ENCODE measurements at regions not wholly inside any gene's neighbourhood (a gene's known extent, or its start where the extent isn't known, plus 50 kb on each side); places are given as distances from the start of the nearest gene placed in this dataset.

GRCh38 chr3:168322941-168323340 is 227.2 kb upstream of the GOLIM4 start (continued):
- TF ChIP-seq, protein P1, sequence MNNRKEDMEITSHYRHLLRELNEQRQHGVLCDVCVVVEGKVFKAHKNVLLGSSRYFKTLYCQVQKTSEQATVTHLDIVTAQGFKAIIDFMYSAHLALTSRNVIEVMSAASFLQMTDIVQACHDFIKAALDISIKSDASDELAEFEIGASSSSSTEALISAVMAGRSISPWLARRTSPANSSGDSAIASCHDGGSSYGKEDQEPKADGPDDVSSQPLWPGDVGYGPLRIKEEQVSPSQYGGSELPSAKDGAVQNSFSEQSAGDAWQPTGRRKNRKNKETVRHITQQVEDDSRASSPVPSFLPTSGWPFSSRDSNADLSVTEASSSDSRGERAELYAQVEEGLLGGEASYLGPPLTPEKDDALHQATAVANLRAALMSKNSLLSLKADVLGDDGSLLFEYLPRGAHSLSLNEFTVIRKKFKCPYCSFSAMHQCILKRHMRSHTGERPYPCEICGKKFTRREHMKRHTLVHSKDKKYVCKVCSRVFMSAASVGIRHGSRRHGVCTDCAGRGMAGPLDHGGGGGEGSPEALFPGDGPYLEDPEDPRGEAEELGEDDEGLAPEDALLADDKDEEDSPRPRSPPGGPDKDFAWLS (CRISPR knock-in tag; IDR thresholded peaks at IDR 0.05; ENCODE audit: borderline replicate concordance): no peak
- TF ChIP-seq ZGPAT (CRISPR knock-in tag; IDR thresholded peaks at IDR 0.05) (no peak), PHF8 (CRISPR knock-in tag; IDR thresholded peaks at IDR 0.05) (no peak), BHLHE40 (IDR thresholded peaks at IDR 0.05; ENCODE audit: low read length) (no peak), GATA4 (IDR thresholded peaks at IDR 0.05; ENCODE audit: borderline replicate concordance, low read depth) (no peak)
- TF ChIP-seq, protein P2, sequence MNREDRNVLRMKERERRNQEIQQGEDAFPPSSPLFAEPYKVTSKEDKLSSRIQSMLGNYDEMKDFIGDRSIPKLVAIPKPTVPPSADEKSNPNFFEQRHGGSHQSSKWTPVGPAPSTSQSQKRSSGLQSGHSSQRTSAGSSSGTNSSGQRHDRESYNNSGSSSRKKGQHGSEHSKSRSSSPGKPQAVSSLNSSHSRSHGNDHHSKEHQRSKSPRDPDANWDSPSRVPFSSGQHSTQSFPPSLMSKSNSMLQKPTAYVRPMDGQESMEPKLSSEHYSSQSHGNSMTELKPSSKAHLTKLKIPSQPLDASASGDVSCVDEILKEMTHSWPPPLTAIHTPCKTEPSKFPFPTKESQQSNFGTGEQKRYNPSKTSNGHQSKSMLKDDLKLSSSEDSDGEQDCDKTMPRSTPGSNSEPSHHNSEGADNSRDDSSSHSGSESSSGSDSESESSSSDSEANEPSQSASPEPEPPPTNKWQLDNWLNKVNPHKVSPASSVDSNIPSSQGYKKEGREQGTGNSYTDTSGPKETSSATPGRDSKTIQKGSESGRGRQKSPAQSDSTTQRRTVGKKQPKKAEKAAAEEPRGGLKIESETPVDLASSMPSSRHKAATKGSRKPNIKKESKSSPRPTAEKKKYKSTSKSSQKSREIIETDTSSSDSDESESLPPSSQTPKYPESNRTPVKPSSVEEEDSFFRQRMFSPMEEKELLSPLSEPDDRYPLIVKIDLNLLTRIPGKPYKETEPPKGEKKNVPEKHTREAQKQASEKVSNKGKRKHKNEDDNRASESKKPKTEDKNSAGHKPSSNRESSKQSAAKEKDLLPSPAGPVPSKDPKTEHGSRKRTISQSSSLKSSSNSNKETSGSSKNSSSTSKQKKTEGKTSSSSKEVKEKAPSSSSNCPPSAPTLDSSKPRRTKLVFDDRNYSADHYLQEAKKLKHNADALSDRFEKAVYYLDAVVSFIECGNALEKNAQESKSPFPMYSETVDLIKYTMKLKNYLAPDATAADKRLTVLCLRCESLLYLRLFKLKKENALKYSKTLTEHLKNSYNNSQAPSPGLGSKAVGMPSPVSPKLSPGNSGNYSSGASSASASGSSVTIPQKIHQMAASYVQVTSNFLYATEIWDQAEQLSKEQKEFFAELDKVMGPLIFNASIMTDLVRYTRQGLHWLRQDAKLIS (CRISPR knock-in tag; IDR thresholded peaks at IDR 0.05): no peak

DNA sequence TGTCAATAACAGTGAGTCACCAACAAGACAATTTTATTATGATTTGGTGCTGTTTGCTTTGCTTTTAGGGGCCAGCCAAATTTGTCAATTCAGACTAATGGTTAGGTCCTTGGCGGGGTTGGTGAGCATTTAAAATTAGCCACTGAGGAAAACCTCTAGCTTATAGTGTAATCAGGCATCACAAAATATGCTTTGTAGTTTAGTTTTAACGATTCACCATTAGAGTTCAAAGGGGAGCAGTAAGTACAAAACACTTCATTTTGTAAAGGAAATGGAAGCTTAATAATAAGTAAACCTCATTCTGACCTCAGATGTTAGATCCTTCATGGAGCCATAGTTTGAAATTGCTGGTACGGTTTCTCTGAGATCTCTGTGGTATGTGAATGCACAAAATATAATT is 218.4 kb upstream of the GOLIM4 start:
- 4% methylated on average over 3 of the region's 3 CpGs for WGBS (ENCODE audit: low lambda C conversion rate)
- Histone ChIP-seq H3K27ac (ENCODE audit: extremely low read length, insufficient read depth, low read length) (no peak overlapping the region), H3K9ac (ENCODE audit: insufficient read depth, low read depth, low read length) (no peak overlapping the region), H4K20me1 (ENCODE audit: insufficient read depth, low read length) (no peaks in the 10 kb centered on the region), H3K9me3 (ENCODE audit: low read length) (no peaks in the 10 kb centered on the region), H3K36me3 (replicated peaks in 1 of 2; ENCODE audit: control insufficient read depth in 1 of 2, insufficient read depth in 2 of 2, low read length in 2 of 2) (no peaks in the 10 kb centered on the region), H3K27me3 (ENCODE audit: control insufficient read depth in 1 of 2, insufficient read depth in 2 of 2, low read length in 2 of 2) (no peaks in the 10 kb centered on the region), H3K4me3 (replicated peaks in 1 of 3; ENCODE audit: insufficient read depth in 1 of 3, low read depth in 2 of 3, low read length in 3 of 3) (no peak overlapping the region), H3K4me2 (ENCODE audit: low read depth, low read length) (no peak overlapping the region), H3K4me1 (ENCODE audit: insufficient read depth, low read length) (no peaks in the 10 kb centered on the region), H2AFZ (ENCODE audit: low read length) (no peak overlapping the region), H3K79me2 (ENCODE audit: insufficient read depth, low read length) (no peaks in the 10 kb centered on the region)
- in situ Hi-C loops (cut with HindIII; ENCODE audit: extremely low pct_ligation_motif_present, low pct_unique_long_range_greater_than_20kb): no loop called here
- intact Hi-C loops (cut with micrococcal nuclease; ENCODE audit: unreplicated experiment): no loop called here
- ChIA-PET POLR2A (no interaction called here), CTCF (ENCODE audit: low intra/inter-chr PET ratio, low total read pairs) (no interaction called here)
- ATAC-seq (no peak), DNase-seq (ENCODE audit: low spot score) (no peak), FAIRE-seq (no peak)
- BruUV-seq (replicated peaks): no TSS peak
- no peak for TF ChIP-seq NKX3-1 (CRISPR knock-in tag; IDR thresholded peaks at IDR 0.05)
- TF ChIP-seq BRCA1 (CRISPR knock-in tag; IDR thresholded peaks at IDR 0.05): no peak
- TF ChIP-seq, protein P3, sequence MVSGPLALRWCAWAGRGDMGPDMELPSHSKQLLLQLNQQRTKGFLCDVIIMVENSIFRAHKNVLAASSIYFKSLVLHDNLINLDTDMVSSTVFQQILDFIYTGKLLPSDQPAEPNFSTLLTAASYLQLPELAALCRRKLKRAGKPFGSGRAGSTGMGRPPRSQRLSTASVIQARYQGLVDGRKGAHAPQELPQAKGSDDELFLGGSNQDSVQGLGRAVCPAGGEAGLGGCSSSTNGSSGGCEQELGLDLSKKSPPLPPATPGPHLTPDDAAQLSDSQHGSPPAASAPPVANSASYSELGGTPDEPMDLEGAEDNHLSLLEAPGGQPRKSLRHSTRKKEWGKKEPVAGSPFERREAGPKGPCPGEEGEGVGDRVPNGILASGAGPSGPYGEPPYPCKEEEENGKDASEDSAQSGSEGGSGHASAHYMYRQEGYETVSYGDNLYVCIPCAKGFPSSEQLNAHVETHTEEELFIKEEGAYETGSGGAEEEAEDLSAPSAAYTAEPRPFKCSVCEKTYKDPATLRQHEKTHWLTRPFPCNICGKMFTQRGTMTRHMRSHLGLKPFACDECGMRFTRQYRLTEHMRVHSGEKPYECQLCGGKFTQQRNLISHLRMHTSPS (CRISPR knock-in tag; IDR thresholded peaks at IDR 0.05; ENCODE audit: low read depth): no peak
- TF ChIP-seq, protein P4, sequence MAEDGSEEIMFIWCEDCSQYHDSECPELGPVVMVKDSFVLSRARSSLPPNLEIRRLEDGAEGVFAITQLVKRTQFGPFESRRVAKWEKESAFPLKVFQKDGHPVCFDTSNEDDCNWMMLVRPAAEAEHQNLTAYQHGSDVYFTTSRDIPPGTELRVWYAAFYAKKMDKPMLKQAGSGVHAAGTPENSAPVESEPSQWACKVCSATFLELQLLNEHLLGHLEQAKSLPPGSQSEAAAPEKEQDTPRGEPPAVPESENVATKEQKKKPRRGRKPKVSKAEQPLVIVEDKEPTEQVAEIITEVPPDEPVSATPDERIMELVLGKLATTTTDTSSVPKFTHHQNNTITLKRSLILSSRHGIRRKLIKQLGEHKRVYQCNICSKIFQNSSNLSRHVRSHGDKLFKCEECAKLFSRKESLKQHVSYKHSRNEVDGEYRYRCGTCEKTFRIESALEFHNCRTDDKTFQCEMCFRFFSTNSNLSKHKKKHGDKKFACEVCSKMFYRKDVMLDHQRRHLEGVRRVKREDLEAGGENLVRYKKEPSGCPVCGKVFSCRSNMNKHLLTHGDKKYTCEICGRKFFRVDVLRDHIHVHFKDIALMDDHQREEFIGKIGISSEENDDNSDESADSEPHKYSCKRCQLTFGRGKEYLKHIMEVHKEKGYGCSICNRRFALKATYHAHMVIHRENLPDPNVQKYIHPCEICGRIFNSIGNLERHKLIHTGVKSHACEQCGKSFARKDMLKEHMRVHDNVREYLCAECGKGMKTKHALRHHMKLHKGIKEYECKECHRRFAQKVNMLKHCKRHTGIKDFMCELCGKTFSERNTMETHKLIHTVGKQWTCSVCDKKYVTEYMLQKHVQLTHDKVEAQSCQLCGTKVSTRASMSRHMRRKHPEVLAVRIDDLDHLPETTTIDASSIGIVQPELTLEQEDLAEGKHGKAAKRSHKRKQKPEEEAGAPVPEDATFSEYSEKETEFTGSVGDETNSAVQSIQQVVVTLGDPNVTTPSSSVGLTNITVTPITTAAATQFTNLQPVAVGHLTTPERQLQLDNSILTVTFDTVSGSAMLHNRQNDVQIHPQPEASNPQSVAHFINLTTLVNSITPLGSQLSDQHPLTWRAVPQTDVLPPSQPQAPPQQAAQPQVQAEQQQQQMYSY (CRISPR knock-in tag; IDR thresholded peaks at IDR 0.05): no peak
